ENCODE measurements at regions not wholly inside any gene's neighbourhood (a gene's known extent, or its start where the extent isn't known, plus 50 kb on each side); places are given as distances from the start of the nearest gene placed in this dataset.

DNA sequence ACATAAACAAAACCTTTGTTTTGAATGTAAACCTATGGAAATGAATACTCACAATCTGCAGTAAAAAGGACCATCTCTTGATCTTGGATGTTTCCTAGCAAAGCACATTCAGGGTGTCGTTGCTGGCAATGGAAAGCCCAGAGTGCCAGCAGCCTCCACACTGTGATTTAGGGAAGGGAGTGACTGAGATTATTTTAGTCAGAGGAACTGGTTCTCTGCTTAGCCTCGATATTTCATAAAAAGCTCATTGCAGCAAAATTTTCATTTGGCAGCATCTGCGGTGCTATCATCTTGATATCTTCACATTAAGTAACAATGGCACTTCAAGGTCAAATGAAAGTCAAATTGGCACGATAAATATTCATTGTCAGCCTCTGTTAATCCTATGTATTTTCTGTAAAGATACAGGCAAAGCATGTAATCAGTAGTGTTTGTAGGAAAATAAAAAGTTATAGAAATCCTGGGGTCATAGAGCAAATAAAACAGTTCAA, 116.0 kb downstream of the MACIR start:
- DNase-seq (ENCODE audit: low read depth) = no peak
- TF ChIP-seq, protein P1, sequence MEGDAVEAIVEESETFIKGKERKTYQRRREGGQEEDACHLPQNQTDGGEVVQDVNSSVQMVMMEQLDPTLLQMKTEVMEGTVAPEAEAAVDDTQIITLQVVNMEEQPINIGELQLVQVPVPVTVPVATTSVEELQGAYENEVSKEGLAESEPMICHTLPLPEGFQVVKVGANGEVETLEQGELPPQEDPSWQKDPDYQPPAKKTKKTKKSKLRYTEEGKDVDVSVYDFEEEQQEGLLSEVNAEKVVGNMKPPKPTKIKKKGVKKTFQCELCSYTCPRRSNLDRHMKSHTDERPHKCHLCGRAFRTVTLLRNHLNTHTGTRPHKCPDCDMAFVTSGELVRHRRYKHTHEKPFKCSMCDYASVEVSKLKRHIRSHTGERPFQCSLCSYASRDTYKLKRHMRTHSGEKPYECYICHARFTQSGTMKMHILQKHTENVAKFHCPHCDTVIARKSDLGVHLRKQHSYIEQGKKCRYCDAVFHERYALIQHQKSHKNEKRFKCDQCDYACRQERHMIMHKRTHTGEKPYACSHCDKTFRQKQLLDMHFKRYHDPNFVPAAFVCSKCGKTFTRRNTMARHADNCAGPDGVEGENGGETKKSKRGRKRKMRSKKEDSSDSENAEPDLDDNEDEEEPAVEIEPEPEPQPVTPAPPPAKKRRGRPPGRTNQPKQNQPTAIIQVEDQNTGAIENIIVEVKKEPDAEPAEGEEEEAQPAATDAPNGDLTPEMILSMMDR (conservative IDR thresholded peaks at IDR 0.05; ENCODE audit: low read depth, low read length) = no peak
- H3K4me3 ChIP-seq (ENCODE audit: low read length) = no peak overlapping the region

DNA sequence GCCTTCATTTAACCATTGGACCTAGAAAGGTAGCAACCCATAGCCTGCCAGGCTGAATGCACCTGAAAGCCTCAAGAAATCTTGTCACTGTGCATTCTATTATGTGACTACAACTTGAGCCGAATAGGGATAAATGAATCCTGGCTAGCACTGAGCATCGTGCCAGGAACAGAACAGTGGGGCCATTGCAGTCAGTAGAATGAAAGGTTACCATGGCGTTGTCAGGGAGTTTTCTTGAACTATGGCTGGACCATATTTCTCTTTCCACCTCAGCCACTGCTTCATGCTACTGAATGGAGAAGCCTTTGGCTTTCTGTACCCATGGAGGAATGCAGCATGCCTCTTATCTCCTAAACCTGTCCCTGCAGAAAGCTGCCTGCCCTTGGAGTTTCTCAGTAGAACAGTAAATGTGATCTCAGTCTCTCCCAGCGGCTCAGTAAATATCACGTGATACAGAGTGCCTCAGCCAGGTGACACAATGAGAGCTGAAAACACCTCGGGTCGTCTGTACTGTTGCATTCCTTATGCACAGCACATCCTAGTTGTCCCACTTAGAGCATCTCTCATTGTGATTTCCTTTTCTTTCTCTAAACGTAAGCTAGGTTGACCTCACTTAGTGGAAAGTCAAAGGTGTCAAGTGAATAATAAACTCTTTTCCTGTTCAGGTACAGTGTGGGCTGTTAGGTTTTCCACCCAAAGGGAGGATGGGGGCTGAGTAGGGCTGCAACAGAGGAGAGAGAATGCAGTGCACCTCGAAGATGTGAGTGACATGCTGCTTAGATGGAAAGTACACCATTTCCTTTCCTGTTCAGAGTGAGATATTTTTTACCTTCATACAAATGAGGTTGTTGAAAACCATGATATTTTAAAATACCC, 115.3 kb downstream of the MACIR start:
- no peak overlapping the region for H3K4me3 ChIP-seq (ENCODE audit: low read length)
- no peak for DNase-seq (ENCODE audit: low read depth)

DNA sequence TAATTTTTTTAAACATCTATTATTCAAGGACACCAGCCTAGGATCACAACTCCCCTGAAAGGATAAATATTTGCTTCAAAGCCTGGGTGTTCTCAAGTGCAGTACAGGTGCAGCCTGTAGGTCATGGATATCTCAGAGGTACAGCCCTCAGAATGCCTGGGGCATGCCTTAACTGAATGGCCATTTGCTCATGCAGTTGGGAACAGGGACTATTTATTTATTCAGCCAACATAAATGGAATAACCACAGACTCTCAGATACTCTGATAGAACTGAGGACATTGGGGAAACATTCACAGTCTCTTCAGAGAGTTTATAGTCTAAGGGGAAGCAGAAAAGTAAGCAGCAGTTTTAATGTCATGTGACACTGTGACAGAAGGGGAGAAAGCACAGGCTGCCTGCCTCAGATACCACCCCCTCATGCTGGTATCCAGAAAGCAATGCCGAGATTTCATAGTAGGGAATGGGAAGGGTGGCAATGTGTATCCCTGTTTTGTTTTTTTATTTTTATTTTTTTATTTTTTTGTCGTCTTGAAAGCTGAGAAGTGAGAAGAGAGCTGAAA, 112.6 kb downstream of the MACIR start:
- TF ChIP-seq, protein P1 (conservative IDR thresholded peaks at IDR 0.05; ENCODE audit: low read depth, low read length) = no peak
- no peak overlapping the region for H3K4me3 ChIP-seq (ENCODE audit: low read length)
- no peak for DNase-seq (ENCODE audit: low read depth)

More for the DNA sequence above, 115.3 kb downstream of the MACIR start:
- TF ChIP-seq, protein P1 (conservative IDR thresholded peaks at IDR 0.05; ENCODE audit: low read depth, low read length) = no peak

DNA sequence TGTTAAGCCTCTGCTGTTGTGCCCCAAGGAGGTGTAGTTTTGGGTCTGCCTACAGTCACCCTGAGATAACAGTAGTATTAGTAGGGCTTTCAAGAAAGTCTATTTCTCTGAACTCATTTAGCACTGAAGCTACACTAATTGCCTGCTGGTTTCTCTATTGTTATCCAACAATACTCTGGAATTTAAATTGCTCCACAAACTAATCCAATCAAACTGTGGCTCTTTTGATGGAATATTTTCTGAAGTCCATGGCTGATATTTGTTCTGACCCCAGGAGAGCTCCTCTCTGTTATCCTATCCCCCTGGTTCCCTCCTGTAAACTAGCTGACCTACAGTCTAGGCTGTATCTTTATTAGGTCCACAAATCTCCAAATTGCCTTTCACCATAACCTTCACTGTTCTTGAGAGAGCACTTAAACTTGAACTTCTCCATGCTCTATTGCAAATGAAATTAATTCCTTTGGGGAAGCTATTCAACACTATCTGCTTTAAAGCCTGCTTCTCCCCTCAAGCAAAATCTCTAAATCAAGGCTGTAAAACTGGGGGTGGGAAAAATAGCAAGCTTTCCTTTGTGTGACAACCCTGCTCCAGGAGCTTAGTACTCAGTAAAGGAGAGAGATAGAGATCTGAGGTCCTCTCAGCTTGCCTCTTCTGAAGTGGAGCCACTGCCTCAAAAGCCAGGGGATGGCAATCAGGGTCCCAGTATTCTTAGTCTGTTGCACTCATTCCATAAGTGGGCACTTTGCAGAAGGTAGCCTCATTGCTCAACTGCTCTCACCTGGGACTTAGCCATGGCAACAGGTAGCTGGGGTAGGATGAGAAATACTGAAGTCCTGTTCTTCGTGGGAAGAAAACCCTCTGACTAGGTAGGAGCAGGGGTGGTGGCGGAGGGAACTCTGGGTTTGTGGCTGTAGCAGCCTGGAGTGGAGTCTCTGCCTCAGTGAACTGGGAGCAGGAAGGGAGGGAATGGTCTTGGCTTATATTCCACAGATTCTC, 110.9 kb downstream of the MACIR start:
- no peak for DNase-seq (ENCODE audit: low read depth)
- TF ChIP-seq, protein P1 (conservative IDR thresholded peaks at IDR 0.05; ENCODE audit: low read depth, low read length) = no peak
- no peak overlapping the region for H3K4me3 ChIP-seq (ENCODE audit: low read length)

DNA sequence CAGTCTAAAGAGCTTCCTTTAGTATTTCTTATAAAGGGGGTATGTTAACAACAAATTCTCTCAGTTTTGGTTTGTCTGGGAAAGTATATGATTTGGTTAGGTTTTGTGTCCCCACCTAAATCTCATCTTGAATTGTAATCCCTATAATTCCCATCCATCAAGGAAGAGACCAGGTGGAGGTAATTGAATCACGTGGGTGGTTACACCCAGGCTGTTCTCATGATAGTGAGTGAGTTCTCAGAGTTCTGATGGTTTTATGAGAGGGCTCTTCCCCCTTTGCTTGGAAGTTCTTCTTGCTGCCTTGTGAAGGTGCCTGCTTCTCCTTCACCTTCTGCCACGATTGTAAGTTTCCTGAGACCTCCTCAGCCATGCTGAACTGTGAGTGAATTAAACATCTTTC, 109.1 kb downstream of the MACIR start:
- TF ChIP-seq, protein P1 (conservative IDR thresholded peaks at IDR 0.05; ENCODE audit: low read depth, low read length) = no peak
- H3K4me3 ChIP-seq (ENCODE audit: low read length) = no peak overlapping the region
- DNase-seq (ENCODE audit: low read depth) = no peak

DNA sequence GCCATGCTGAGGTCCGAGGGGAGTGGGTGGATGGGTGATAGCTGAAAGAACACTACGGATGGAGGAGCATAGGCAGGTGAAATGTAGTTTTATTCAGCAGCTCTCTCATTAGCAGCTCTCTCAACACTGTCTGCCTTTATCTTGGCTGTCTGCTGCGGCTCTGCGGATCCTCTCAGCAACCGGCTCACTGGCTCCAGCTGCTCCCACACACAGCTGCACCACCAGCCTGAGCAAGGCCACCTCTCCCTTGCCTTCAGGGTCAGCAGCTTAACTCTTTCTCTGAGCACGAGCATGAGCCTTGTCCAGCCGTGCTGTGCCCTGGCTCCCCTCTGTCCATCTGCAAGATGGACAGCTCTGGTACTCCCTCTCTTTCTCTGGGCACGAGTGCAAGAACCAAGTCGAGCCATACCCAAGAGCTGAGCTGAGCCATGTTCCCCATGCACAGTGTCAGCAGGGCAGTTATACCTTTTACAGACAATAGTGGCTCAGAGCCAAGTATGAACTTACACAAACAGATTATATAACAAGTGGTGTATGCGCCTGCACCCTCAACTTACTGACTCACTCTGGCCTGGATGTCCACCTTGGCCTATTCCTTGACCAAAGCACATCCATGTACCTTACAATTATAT, 108.5 kb downstream of the MACIR start:
- no peak overlapping the region for H3K4me3 ChIP-seq (ENCODE audit: low read length)
- TF ChIP-seq, protein P1 (conservative IDR thresholded peaks at IDR 0.05; ENCODE audit: low read depth, low read length) = no peak
- DNase-seq (ENCODE audit: low read depth) = no peak

Measured in retinal pigment epithelial cell (primary cell).